GM21447 (cell line): ENCODE measurements at regions not wholly inside any gene's neighbourhood (a gene's known extent, or its start where the extent isn't known, plus 50 kb on each side); places are given as distances from the start of the nearest gene placed in this dataset.

Source experiments
- ATAC-seq: cut with Tn5 transposase; IDR thresholded peaks from one replicate; pipeline ENCODE4 v1.9.1; 2021; ENCODE audit not compliant: unreplicated experiment

GRCh38 chr2:207256476-207257207 is 90.9 kb upstream of the KLF7 start:
- no peak for ATAC-seq

- ATAC-seq = no peak
Measured at GRCh38 chr2:207257251-207258250, 91.8 kb upstream of the KLF7 start.

- ATAC-seq = no peak
Measured at GRCh38 chr2:207258263-207258991, 92.7 kb upstream of the KLF7 start.

GRCh38 chr2:207260021-207260420 is 94.3 kb upstream of the KLF7 start:
- no peak for ATAC-seq

DNA sequence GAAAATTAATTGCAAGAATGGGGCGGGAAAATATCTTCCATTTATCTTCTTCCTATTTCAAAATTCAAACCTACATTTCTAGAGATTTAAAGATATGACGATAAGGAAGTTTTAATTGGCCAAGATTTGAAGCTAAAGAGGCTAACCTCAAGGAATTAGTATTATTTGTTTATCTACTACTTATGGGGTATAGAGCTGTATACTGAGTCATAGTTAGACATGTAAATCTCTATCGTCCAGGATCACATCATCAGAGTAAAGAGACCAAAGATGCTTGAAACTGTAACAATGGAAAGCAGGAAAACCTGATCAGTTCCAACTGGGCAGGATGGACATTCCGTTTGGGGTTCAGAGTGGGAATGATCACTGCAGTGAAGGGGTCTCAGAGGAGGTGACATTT is 95.2 kb upstream of the KLF7 start:
- no peak for ATAC-seq

DNA sequence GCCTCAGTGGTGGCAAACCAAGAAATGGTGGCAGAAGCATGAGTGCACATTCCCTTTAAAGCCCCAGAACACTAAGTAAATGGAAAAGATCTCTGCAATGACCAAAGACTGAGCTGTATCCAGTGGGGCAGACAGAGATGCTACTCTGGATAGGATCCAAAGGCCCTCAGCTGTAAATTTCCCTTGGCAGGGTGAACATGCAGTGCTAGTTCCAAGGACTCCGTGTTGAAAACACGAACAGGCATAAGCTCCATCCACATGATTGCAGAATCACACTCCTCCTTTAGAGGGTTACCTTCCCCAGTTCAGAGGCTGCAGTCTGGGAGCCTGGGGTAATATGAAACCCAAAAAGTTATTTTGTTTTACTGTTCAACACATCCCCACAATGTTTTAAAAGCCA is 98.6 kb upstream of the KLF7 start:
- no peak for ATAC-seq

DNA sequence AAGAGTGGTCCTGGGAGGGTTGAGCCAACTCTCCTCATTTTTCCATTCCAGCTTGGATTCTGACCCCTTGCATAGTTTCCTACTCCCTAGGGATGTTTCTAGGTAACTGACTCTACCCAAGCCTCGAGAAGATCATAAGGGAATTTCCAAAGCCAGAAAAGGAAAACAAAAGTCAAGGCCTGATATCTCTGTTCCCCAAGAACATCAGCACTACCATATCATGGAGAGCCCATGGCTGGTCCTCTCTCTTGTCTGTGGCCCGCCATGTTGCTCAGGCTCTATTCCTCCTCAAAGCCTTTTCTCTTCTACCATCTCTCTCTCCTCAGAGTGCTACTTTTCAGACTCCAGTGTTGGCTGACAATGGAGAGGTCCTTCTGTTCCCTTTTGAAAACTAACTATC is 99.6 kb upstream of the KLF7 start:
- no peak for ATAC-seq

DNA sequence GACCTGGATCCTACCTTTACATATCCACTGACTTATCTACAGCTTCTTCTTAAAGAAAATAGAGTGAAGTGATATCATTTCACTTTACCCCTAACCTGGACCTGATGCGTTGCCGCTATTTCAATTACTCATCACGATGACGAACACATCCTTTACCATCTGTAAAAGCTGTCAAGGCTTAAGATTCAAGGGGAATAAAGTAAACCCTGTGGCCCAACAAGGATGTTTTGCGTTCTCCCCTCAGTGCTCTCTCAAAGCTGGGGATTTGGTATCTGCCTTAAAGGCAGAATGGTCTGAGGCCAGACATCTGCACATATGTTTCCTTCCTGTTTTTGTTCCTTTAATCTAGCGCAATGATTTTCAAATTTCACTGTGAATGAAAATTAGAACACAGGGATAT is 100.1 kb upstream of the KLF7 start:
- ATAC-seq = no peak

GRCh38 chr2:207266648-207267047 is 100.9 kb upstream of the KLF7 start:
- ATAC-seq = no peak

GRCh38 chr2:207269038-207269437 is 103.3 kb upstream of the KLF7 start:
- ATAC-seq = no peak

DNA sequence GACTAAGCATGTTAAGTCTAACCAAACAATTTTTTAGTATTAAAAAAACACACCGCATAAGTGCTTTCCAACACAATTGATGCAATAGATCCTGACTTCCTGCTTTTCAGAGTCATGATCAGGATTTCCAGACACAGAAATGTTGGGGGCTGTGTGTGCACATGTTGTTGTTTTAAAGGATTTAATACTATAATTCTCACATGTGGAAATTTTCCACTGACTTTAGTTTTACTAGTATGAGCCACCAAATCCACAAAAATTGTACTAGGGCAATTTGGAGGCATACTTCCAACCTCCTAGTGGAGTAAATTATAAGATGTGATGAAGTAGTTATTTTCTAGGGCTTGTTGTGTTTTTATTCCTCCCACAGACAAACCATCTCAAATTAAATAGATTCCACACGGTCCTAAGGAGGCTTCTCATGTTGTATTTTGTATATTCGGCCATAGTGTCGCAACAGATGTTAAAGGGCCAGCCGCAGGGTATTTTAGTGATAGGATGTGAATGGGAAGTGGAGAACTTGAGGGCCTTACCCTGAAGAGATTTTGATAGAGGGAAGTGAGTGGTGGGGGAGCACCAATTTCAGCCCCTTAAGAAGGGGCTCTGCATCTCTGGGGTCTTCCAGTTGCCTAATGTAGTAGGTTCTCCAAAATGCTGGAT is 108.9 kb upstream of the KLF7 start:
- ATAC-seq = no peak

GRCh38 chr2:207275779-207276178 is 110.0 kb upstream of the KLF7 start:
- no peak for ATAC-seq

DNA sequence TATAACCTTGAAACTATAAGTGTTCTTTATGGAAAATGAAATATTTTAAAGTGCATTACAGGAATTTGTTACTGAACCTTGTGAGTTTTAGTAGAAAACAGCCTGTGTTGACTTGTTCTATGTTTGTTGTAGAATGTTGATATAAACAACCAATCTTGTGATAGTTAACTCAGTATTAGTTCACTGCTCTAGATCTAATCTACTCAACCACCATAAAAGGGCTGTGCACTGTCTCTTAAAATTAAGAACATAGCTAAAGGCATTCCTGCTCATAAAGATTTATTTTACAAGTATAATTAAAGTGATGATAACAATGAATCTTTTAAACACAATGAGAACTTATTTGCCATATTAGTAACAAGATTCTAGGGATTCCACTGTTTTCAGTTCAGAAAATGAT is 110.5 kb upstream of the KLF7 start:
- no peak for ATAC-seq

DNA sequence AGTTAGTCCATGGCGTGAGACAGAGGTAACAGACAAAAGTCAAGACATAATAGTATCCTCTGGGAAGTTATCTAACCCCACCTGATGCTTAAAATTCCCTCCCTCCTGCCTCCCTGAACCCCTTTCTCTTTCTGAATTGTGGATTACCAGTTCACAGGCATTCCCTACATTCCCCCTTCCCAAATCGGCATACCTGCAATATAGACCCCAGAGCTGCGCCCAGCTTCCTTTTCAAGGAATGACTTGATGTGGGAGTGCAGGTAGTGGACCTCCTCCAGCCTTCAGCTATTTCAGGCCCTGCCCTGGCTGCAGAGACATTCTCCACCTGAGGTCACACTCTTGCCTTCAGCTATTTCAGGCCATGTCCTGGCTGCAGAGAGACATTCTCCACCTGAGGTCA is 111.1 kb upstream of the KLF7 start:
- ATAC-seq = no peak

DNA sequence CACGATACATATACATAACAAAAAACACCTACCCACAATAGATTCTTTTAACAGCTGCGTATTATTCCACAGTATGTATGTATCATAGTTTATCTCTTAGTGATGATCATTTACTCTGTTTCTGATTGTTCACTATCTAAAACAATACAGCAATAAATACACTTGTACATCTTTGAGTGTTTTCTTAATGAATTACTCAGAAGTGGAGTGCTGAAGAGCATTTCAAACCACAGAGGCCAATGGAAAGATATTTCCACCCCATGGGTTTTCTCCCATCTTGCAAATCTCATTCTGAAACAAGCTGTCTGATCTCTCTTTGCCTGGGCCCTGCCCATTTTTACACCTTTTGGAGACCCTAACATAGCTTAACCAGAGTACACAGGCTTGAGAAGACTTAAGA is 113.8 kb upstream of the KLF7 start:
- no peak for ATAC-seq

DNA sequence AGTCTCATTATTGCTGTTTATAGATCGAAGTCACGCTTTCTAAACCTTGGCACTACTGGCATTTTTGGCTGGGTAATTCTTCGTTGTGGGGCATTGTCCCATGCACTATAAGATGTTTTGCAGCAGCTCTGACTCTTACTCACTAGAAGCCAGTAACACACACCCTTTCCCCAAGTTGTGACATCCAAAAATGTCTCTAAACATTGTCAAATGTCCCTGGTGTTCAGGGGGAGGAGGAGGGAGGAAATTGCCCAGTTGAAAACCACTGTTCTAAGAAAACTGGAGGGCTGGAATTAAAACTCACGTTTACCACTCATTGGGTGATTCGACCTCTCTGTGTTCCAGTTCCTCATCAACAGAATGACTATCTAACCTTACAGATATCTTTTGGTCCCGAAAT is 115.7 kb upstream of the KLF7 start:
- ATAC-seq = no peak

DNA sequence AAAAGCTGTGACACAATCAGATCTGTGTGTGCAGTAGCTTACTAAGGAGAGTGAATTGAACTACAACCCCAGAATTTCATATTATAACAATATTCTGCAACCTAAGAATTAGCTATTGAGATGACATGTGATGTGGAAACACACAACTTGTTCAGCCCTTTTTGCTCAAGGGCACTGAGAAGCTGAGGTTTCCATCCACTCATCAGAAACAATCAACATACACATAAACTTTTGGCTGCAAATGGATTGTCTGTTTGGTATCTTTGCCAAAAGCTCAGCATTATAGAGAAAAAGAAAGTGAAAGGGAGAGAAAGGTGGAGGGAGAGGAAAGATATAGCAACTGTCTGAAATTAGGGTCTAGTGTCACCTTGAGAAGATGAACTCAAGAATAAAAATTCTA is 117.2 kb upstream of the KLF7 start:
- ATAC-seq = peak; percentile 34

DNA sequence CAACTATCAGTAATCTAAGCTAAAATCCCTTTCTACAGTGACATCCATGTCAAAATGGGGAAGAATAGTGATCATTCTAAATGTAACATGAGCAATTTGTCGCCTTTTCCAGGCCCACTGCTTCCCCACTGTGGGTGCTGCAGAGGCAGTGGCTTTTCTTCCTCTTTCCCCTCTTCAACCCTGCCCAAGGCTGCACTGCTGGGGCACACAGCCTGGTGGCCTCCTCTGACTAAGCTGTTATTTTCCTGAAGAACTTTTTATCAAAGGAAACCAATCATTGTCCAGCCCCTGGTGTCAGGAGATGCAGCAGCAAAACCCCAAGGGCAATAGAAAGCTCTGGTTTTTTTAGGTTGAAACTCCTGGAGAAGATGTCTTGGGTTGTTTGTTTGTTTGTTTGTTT is 117.6 kb upstream of the KLF7 start:
- ATAC-seq = peak; percentile 44

GRCh38 chr2:207284556-207285472 is 119.1 kb upstream of the KLF7 start:
- no peak for ATAC-seq

- ATAC-seq = no peak
Measured at GRCh38 chr2:207285473-207285815, 119.7 kb upstream of the KLF7 start.
